RWPE1 (cell line): ENCODE measurements at regions not wholly inside any gene's neighbourhood (a gene's known extent, or its start where the extent isn't known, plus 50 kb on each side); places are given as distances from the start of the nearest gene placed in this dataset.

Source experiments
- CTCF ChIA-PET: fragments of 350-600 bp; sonication (Branson Sonifier 250); formaldehyde crosslinking; extraction: SDS; loops from one replicate; lab custom pipeline; 2021; lab: Yijun Ruan, JAX
- POLR2A ChIA-PET: fragments of 400-600 bp; formaldehyde crosslinking; extraction: SDS; loops from one replicate; lab custom pipeline; 2020; ENCODE audit warnings: antibody characterized with exemption; ENCODE audit not compliant: low non-redundant PET; lab: Yijun Ruan, JAX
- DNase-seq: peaks from one replicate; pipeline ENCODE4 v3.0.0; 2012; ENCODE audit warnings: low spot score
- H3K27ac ChIP-seq: fragments of 450-650 bp; 2 replicates; pipeline ENCODE4 v1.5.1; 2017
- CTCF ChIP-seq: fragments of 450-650 bp; conservative IDR thresholded peaks from 2 replicates; pipeline ENCODE4 v1.5.1; 2017; ENCODE audit warnings: low read depth, mild to moderate bottlenecking

- no peak overlapping the region for H3K27ac ChIP-seq
- CTCF ChIA-PET, result no interaction called here
- DNase-seq, result no peak
- POLR2A ChIA-PET, result no interaction called here
- no peak for TF ChIP-seq CTCF
These were observed 85.6 kb upstream of the TAF1B start for GRCh38 chr2:9757501-9758264.

- no peak overlapping the region for H3K27ac ChIP-seq
- no peak for TF ChIP-seq CTCF
- ChIA-PET POLR2A (no interaction called here), CTCF (interaction anchor here (0.5 to 0.6 kb wide), 2 partner anchors 44 to 344 kb away, joined by 3 read pairs; no protein-coding TSS in a partner anchor)
- DNase-seq, result no peak
These were observed 84.5 kb upstream of the TAF1B start for GRCh38 chr2:9758741-9759140.

- TF ChIP-seq CTCF, result no peak
- no peak overlapping the region for H3K27ac ChIP-seq
- ChIA-PET POLR2A (no interaction called here), CTCF (interaction anchor here (2.2 kb wide), 1 partner anchor 10 kb away, joined by 9 read pairs; no protein-coding TSS in a partner anchor)
- DNase-seq, result no peak
These were observed 83.0 kb upstream of the TAF1B start for GRCh38 chr2:9760069-9760901.

DNA sequence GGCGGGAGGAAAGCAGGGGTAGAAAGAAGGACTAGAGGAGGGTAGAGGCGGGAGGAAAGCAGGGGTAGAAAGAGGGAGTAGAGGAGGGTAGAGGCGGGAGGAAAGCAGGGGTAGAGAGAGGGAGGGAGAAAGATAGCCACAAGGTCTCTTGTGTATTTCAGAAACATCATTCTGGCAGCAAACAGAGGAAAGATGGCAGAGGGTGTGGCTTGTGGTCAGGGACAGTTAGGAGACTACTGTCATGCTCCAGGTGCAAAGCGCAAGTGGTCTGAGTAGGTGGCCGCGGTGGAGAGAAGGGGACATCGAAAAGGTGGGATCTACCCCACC is 82.4 kb upstream of the TAF1B start:
- DNase-seq, result no peak
- TF ChIP-seq CTCF, result no peak
- H3K27ac ChIP-seq, result no peak overlapping the region
- CTCF ChIA-PET, result interaction anchor here (2.2 kb wide), 1 partner anchor 10 kb away, joined by 9 read pairs; no protein-coding TSS in a partner anchor
- POLR2A ChIA-PET, result no interaction called here

DNA sequence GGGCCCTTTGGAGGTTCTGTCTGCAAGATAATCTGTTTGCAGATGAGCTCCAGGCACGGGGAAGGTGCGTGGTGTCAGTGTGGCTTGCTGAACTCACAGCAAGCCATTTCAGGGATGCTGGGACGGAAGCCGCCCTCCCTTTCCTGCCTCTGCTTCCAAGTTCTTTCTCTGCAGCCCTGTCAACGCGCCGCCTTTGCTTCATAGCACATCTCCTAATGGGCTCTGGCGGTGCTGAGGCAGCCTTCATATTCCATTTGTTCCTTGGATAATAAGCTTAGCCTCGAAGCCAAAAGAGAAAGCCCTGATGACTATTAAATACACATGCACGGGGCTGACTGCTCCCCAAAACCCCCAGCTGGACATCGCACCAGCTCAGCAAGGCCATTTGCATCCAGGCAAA is 81.7 kb upstream of the TAF1B start:
- TF ChIP-seq CTCF, result no peak
- POLR2A ChIA-PET, result no interaction called here
- CTCF ChIA-PET, result interaction anchor here (2.2 kb wide), 1 partner anchor 9 kb away, joined by 9 read pairs; no protein-coding TSS in a partner anchor
- no peak for DNase-seq
- H3K27ac ChIP-seq, result no peak overlapping the region

DNA sequence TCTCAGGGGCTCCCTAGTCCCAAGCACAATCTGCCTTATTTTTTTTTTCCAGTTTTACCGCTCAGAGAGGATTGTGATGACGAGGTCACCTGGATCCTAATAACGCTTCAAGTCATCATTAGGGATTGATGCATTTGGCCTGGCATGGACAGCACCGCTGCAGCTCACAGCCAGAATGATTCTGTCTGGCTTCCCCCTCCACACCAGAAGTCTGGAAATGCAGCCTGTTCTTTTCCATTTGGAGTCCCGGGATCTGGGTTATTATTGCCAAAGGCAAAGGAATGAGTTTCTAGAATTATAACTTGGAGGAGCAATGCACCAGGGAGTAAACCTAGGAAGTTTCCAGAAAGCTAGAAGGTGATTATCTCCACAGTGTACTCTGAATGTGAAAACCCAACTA is 81.1 kb upstream of the TAF1B start:
- ChIA-PET CTCF (interaction anchor here (2.2 kb wide), 1 partner anchor 8 kb away, joined by 9 read pairs; no protein-coding TSS in a partner anchor), POLR2A (no interaction called here)
- TF ChIP-seq CTCF, result no peak
- no peak for DNase-seq
- H3K27ac ChIP-seq, result no peak overlapping the region
